Endothelial cell (in vitro differentiated cells): ENCODE measurements at regions not wholly inside any gene's neighbourhood (a gene's known extent, or its start where the extent isn't known, plus 50 kb on each side); places are given as distances from the start of the nearest gene placed in this dataset.

Experiments used
- DNase-seq: peaks from one replicate; pipeline ENCODE4 v3.0.0; 2021; ENCODE audit warnings: low spot score
- H3K27ac Mint-ChIP-seq: one replicate; pipeline ENCODE4 v1.8.0; 2021; ENCODE audit warnings: mixed read lengths, inconsistent platforms; ENCODE audit not compliant: unreplicated experiment
- H3K27me3 Mint-ChIP-seq: one replicate; pipeline ENCODE4 v1.8.0; 2021; ENCODE audit warnings: mild to moderate bottlenecking, moderate library complexity, mixed read lengths, inconsistent platforms; ENCODE audit not compliant: unreplicated experiment
- H3K36me3 Mint-ChIP-seq: one replicate; pipeline ENCODE4 v1.8.0; 2021; ENCODE audit warnings: mild to moderate bottlenecking, low read depth, mixed read lengths, inconsistent platforms; ENCODE audit not compliant: unreplicated experiment
- H3K4me1 Mint-ChIP-seq: one replicate; pipeline ENCODE4 v1.8.0; 2021; ENCODE audit warnings: mild to moderate bottlenecking, mixed read lengths, inconsistent platforms; ENCODE audit not compliant: unreplicated experiment
- H3K4me3 Mint-ChIP-seq: one replicate; pipeline ENCODE4 v1.8.0; 2021; ENCODE audit warnings: mild to moderate bottlenecking, mixed read lengths, inconsistent platforms; ENCODE audit not compliant: unreplicated experiment
- H3K9me3 Mint-ChIP-seq: one replicate; pipeline ENCODE4 v1.8.0; 2021; ENCODE audit warnings: mixed read lengths, inconsistent platforms; ENCODE audit not compliant: unreplicated experiment
- TF ChIP-seq, protein P1 (sequence below): fragments of 200-600 bp; sonication (generic); IDR thresholded peaks from one replicate; pipeline ENCODE4 v1.5.0; 2021; ENCODE audit warnings: antibody characterized with exemption; ENCODE audit not compliant: unreplicated experiment

DNA sequence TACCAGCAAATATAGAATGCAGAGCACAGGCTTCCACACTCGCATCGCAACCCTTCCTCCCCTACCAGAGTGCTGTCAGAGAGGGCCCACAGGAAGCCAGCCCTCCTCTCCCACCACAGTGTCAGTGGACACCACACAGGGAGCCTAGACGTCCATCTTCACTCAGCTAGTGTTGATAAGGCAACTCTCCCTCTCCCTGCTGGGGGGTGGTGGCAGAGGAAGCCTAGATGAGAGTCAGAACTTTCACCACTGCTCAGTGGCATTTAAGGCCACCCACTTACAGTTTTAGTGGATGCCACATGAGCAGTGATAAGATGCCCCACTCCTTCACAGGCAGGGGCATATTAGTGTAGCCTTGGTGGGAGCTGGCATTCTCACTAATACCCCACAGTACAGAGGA is 109.8 kb upstream of the UBE3A start:
- Mint-ChIP-seq H3K4me1 (peaks cover under 1% of the 10 kb centered on the region), H3K27me3 (peaks cover 3% of the 10 kb centered on the region), H3K27ac (no peak overlapping the region), H3K36me3 (no peaks in the 10 kb centered on the region), H3K9me3 (no peaks in the 10 kb centered on the region), H3K4me3 (no peak overlapping the region)
- DNase-seq = no peak
- TF ChIP-seq, protein P1, sequence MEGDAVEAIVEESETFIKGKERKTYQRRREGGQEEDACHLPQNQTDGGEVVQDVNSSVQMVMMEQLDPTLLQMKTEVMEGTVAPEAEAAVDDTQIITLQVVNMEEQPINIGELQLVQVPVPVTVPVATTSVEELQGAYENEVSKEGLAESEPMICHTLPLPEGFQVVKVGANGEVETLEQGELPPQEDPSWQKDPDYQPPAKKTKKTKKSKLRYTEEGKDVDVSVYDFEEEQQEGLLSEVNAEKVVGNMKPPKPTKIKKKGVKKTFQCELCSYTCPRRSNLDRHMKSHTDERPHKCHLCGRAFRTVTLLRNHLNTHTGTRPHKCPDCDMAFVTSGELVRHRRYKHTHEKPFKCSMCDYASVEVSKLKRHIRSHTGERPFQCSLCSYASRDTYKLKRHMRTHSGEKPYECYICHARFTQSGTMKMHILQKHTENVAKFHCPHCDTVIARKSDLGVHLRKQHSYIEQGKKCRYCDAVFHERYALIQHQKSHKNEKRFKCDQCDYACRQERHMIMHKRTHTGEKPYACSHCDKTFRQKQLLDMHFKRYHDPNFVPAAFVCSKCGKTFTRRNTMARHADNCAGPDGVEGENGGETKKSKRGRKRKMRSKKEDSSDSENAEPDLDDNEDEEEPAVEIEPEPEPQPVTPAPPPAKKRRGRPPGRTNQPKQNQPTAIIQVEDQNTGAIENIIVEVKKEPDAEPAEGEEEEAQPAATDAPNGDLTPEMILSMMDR = no peak

DNA sequence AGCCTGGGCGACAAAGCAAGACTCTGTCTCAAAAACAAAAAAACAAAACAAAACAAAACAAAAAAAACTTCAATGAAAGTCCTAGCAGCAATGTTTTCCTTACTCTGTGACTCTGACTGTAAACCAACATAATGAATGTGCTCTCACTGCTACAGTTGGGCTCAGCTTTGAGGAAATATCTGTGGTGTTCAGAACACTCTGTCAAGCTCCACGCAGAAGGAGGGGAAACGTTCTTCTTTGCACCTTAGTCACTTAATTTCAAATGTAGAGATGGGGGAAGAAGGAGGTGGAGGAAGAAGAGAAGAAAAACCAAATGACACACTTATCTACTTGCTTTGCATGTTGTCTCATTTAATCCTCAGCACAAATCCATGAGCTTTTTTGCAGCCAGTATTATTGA is 107.1 kb upstream of the UBE3A start:
- Mint-ChIP-seq H3K9me3 (no peaks in the 10 kb centered on the region), H3K4me1 (peaks cover 4% of the 10 kb centered on the region), H3K36me3 (no peaks in the 10 kb centered on the region), H3K27me3 (peaks cover 1% of the 10 kb centered on the region), H3K27ac (no peak overlapping the region), H3K4me3 (no peak overlapping the region)
- TF ChIP-seq, protein P1 = no peak
- DNase-seq = no peak

DNA sequence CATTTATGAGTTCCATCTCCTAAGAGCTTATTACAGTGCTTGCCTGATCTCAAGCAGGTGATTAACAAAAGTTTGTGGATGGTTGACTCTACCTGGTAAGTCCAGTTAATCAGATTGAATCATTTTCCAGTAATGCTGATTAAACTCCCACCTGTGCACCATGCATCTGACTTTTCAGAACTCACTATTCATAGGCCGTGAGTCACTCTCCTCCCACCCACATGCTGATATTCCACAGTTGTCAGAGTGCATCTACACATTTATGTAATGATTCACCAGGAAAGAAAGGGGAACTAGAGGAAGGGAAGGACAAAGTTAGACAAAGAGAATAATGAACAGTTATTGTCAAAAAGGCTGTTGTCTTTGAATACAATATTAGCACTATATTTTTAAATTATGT is 106.2 kb upstream of the UBE3A start:
- no peak for DNase-seq
- no peak overlapping the region for H3K27ac Mint-ChIP-seq
- no peaks in the 10 kb centered on the region for H3K9me3 Mint-ChIP-seq
- TF ChIP-seq, protein P1 = no peak
- no peak overlapping the region for H3K4me3 Mint-ChIP-seq
- no peaks in the 10 kb centered on the region for H3K36me3 Mint-ChIP-seq
- H3K27me3 Mint-ChIP-seq = peaks cover 1% of the 10 kb centered on the region
- peaks cover 4% of the 10 kb centered on the region for H3K4me1 Mint-ChIP-seq

DNA sequence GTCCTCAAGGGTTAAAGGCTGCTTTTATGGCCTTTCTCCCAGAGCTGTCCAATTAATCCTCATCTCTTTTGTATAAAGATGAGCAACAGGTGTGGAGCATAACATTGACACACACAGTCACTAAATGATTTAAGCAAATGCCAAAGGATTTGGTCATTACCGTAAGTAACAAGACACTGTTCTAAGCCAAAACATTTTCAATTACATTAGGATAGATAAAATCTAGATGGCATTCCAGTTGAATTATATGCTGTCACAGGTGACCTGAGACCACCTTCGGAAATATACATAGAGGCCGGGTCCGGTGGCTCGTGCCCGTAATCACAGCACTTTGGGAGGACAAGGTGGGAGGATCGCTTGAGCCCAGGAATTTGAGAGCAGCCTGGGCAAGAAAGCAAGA is 105.3 kb upstream of the UBE3A start:
- Mint-ChIP-seq H3K4me1 (peaks cover 4% of the 10 kb centered on the region), H3K4me3 (no peak overlapping the region), H3K27ac (no peak overlapping the region), H3K36me3 (no peaks in the 10 kb centered on the region), H3K9me3 (no peaks in the 10 kb centered on the region), H3K27me3 (peaks cover 1% of the 10 kb centered on the region)
- TF ChIP-seq, protein P1 = no peak
- DNase-seq = no peak

DNA sequence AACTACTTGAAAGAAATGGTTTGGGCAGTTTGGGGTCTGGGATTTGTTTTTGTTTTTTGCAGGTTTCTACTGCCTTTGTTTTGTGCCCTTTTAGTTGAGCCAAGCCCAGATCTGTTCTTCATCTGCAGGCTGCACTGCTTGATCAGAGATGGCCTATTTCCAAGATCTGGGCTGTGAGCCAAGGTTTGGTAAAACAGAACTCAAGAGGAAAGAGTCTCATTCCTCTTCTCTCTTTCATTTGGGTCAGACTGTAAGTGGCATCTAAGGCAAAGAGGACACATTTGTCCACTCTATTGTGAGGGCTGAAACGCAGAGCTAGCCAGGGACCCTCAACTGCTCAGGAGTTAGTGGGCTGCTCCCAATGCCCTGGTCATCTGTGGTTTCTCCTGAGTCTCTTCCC is 104.4 kb upstream of the UBE3A start:
- Mint-ChIP-seq H3K27ac (no peak overlapping the region), H3K36me3 (no peaks in the 10 kb centered on the region), H3K27me3 (peaks cover 1% of the 10 kb centered on the region), H3K4me1 (peaks cover 4% of the 10 kb centered on the region), H3K4me3 (no peak overlapping the region), H3K9me3 (no peaks in the 10 kb centered on the region)
- DNase-seq = no peak
- TF ChIP-seq, protein P1 = no peak
